HG02623 (cell line): ENCODE measurements at regions not wholly inside any gene's neighbourhood (a gene's known extent, or its start where the extent isn't known, plus 50 kb on each side); places are given as distances from the start of the nearest gene placed in this dataset.
"Not testable (repeated sequence)": the region's sequence is repeated elsewhere in the genome, so short reads cannot be mapped to it uniquely, and the experiment has no call there.

ENCODE experiments used
- ATAC-seq: cut with Tn5 transposase; IDR thresholded peaks from one replicate; pipeline ENCODE4 v1.9.1; 2021; ENCODE audit warnings: moderate library complexity; ENCODE audit not compliant: unreplicated experiment

DNA sequence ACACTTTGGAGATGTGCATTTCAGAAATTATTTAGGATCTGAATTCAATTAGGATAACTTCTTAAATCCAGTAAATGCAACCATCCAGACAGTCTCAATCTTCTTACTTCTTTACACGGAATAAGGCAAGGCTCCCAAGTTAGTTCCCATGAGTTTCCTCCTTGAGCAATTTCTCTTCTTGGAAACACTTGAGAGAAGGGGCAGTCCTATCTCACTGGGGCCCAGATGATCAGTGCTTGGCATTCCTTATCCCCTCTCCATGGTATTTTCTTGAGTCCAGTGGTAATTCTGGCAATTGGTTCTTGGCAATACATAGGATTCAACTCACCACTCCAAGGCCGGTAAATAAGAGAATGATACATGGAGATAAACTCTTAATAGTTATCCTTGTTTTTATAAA lies 87.1 kb upstream of the PTHLH start:
- no peak for ATAC-seq

DNA sequence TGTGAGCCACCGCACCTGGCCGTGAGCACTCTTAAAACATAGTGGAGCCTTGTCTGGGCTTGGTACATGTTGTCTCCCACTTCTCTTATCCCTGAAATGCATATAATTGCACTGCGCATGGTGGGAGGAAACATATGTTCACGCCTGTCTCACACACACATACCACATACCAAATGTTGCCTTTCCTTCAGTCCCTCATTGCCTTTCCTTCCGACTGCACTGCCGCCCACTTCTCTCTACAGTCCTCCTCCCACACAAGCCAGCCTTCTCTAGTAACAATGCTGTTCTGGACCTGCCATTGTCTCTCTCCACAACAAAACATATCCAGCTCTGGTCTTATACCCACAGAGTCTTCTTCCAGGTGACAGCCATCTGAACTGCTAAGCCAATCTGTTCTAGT lies 88.3 kb upstream of the PTHLH start:
- no peak for ATAC-seq

DNA sequence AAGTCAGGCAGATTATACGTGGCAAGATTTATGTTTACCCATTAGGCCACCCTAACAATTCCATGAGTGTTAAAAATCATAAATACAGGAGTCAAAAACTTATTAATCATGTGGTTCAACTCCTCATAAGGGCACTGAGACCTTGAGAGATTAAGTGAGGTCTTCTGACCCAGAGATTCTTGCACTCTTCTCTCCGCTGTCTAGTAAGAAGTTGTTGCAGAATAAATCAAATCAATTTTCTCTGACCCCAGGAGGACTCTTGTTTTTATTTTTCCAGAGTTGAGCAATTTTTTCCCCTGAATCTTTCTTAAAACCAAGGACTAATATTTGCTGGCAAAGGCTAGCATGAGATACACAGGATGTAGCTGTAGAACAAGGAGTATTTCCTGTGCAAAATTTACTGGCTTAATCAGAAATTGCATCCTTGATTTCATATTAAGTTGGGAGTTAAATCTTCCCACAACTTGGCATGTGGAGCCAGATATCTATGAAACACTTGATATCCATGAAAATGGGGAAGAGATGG lies 90.9 kb upstream of the PTHLH start:
- ATAC-seq, result no peak

DNA sequence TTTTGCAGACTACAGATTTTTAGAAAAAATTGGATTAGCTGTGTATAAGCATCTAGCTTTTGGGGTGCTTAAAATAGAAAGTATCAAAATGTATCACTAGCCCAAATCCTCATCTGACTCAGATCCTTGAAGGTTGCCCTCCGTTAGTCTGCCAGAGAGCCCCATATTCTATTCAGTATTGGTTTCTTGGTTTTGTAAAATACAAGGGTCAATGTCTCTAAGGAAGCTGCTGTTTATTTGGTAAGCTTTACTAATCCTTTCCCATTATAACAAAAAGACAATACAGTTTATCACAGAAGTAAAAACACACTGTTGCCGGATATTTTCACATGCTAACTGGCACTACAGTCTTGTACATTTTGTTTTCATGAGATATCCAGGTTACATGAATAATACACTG lies 92.8 kb upstream of the PTHLH start:
- ATAC-seq, result no peak

DNA sequence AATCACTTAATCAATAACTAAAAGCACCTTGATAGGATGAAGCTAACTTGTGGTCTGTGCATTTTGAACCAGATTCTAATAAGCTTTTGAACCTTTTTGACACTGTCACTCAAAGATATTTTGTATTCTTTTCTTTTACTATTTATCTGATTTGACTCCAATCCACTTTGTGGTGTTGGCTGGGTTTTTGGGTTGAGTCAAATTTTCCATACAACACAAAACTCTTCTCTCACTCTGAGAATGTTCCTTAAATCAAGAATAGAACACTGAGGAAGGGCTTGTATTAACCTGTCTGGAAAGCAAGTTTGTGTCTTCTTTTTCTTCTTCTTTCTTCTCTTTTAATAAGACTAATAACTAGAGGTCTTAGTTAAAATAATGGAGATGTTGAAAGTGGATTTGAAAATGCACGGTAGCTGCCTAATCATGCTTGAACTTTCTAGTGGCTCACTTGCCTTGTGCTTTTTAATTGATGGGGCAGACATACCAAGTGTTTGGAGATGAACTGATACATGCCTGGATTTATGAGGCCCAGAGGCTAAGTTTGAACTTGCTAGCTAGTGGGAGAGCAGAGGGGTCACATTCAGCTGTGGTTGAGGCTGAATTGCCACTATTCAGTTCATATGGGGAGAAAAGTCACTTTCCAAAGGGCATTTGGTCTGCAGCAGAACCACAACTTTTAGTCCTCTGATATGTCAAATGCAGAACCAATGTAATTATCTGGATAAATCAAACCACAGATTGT lies 93.5 kb upstream of the PTHLH start:
- ATAC-seq, result no peak

DNA sequence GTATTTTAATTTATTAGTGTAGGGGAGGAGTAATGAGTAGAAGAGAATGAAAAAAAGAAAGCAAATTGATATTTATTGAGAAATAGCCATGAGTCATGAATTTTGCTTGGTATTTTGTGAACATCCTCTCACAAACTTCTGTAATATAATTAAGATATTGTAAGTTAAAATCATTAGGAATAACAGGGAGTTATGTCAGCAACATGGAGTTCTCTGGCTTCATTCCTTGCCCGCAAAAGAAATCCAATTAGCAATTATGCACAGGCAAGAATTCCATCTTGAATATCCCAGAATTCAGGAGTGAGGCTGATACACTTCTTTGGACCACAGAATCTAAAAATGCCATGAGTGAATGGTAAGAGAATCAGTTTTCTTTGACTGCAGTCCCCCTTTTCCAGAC lies 94.3 kb upstream of the PTHLH start:
- no peak for ATAC-seq

DNA sequence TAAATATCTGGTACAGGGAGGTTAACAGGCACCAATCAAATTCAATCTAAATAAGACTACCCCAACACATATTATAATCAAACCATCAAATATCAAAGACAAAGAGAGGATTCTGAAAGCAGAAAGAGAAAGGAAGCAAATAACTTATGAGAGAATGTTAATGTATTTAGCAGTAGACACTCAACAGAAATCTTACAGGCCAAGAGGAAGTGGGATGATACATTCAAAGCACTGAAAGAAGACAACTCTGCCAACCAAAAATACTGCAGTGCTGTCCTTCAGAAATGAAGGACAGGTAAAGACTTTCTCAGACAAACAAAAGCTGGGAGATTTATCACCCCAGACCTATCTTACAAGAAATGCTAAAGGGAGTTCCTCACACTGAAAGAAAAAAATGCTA lies 95.9 kb upstream of the PTHLH start:
- no peak for ATAC-seq

DNA sequence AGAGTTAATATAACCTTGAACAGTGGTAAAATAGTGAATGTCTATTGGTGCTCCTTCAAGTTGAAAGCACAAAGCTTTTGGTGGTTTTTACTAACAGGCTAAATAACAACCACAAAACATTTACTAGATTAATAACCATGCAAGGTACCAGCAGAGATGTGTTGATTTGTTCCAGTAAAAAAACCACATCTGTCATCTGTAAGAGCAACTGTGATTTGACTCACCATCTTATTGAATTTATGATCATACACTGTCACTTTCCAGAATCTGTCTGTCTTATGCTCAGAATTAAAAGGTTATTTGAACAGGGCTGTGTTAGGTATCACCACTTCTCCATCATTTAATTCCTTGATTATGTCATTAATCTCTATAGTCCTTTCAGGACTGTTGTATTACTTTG lies 107.0 kb upstream of the PTHLH start:
- ATAC-seq, result no peak

DNA sequence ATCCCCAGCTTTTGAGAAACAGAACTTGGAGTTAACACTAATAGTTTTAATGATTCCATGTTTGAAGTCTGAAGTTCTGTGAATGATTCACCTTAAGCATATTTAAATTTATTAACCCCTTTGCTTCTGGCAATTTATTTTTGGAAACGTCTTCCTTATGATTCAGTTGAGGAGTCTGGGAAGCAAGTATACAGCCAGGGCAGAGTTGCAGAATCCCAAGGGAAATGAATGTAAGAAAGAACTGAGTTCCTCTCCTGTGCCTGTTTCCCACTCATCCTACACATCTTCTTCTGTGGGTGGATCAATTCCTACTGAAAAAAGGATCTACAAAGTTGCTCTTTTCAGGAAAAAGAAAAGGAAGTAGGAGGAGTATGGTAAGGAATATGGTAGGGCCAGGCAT lies 108.2 kb upstream of the CCDC91 start:
- ATAC-seq, result no peak

DNA sequence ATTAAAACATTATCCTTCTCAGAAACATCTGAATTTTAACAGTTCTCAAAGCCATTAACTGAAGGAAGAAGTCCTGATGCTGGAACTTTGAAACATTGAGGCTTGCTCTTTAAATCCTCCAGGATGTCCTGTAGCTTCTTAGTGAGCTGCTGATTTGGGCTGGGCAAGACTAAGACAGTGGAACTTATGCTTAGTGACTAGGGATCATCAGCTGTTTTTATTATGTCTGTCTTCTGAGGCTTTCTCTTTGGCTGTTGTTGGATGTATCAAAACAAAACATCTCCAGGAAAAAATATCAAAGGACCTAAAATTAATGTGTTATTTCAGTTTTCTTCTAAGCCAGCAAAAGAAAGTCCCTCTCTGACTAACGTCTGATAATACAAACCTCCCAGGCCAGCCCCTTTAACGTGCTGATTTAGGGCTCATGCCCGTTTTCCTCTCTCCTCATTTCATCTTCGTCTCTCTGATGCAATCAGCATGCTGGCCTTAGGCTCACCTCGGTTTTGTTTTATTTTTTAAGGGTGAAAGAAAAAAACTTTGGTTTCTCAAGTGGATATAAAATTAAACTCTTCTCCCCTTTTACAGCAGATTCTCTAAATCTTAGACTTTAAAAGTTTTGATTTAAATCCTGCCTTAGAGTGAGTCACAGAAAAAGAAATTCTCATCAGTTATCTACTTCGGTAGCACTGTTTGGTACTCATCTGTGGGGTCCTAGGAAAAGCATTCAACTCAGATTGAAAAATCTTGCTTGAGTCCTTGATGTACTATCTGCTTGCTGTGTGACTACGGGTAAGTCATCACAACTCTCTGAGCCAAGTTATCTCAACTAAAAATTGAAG lies 106.2 kb upstream of the CCDC91 start:
- ATAC-seq, result no peak

DNA sequence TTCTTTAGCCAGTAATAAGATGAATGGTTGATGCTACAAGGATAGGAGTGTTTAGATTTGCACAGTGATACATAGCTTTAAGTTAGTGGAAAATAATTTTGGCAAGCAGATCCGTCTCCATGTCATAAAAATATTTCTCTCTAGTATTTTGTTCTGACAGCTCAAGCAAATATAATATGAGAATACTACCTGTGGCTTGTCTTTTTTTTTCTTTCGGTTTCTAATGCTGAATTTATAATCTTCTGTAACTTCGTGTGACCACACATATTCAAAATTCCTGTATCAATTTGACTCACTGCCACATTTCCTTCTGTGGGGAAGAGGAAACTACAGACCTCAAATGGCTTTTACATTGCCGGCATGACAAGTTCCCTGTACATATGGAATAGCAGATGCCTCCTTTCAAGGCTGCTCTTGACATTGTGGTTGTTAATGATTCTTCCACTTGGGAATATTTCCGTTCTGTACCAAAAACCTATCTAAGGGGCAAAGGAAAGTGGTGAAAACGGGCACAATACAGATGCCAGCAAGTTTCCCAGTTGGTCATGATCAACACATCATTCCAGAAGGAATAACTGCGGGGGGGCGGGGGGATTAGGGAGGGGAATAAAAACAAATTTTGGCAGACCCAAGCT lies 103.6 kb upstream of the CCDC91 start:
- ATAC-seq, result peak; percentile 60

DNA sequence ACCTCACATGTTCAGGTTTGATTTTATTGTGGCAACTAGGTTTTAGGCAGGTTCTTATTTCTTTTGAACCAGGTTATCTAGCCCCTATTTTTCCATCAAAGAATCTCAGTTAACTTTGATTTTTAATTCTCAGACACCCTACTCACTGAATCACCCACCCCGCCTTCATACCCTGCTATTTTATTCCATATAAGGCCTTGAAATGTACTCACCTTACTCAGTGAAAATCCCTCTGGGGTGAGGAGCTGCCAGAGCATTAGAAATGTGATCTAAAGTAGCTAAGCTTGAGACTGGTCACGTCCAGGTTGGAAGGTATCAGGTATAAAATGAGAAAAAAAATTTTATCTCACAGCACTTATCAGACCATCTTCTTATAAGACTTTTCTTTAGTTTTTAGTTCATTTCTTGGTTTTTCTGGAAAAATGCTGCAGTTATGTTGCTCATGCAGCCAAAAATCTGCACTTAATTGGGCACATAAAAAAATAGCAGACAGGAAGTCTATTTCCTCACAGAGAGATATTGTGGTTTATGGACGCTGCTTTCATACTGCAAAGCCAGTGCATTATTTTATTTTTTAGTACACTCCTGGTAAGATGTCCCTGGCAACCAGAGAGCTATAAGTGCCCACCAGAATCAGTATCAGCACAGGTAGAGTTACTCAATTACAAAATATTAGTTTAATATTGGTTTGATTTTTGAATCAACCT lies 101.5 kb upstream of the CCDC91 start:
- ATAC-seq, result no peak

DNA sequence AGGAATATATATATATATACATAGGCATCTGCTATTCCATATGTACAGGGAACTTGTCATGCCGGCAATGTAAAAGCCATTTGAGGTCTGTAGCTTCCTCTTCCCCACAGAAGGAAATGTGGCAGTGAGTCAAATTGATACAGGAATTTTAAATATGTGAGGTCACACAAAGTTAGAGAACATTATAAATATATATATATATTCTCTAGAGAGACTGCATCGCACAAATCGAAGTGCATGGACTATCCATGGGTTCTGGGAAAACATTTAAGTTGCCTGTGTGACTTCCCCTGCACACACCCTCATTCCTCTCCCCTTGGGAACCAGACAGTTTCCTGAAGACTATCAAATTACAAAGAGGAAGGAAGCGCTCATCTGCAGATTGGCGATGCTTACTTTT lies 100.9 kb upstream of the CCDC91 start:
- no peak for ATAC-seq

DNA sequence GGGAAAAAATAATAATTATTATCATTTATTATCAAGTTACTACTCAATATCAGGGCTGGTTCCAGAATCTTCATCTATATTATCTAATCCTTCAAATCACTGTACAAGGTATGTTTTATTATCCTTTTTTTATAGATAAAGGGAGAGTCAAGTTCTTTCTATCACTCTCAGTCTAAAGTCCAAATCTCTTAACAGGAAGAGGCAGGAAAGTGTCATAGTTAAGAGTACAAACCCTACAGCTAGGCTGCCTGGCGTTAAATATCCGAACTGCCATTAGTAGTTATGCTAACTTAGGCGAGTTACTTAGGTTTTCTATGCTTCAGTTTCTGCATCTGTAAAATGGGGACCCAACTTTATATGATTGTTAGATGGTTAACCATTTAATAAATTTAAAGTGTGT lies 99.4 kb upstream of the CCDC91 start:
- no peak for ATAC-seq

DNA sequence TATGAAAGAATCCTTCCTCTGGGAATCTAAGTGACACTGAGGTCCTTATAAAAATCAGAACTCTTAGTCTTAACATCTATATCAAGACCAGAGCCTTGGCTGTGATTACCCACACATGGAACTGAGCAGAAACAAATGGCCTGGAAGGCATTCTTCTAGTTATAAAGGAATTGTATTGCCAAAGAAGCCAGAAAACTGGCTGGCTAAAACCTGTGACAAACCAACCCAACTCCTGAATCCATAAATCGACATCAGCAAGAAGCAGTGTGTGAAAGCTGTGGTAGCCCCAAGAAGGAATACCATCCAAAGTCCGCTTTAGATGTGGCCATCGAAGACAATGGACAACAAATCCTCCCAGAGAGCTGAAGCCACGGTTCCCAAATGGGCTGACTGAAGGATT lies 97.9 kb upstream of the CCDC91 start:
- ATAC-seq, result no peak

DNA sequence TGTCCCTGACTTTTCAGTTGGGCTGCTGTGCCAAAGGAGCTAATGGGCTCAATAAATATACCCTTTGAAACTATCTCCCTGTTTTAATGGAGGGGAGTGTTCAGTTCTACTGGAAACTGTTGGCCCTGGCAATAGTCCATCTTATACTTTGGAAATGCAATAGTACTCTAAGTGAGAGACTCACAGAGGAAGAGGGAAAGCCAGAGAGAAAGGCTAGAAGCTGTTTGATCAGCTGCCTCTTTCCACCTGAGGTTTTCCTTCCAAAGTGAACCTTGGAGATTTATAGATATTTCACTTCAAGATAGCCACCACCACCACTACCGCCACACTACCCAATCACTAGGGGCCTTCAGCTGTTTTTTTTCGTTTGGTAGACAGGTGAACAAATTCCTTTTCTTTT lies 93.6 kb upstream of the CCDC91 start:
- ATAC-seq, result no peak

DNA sequence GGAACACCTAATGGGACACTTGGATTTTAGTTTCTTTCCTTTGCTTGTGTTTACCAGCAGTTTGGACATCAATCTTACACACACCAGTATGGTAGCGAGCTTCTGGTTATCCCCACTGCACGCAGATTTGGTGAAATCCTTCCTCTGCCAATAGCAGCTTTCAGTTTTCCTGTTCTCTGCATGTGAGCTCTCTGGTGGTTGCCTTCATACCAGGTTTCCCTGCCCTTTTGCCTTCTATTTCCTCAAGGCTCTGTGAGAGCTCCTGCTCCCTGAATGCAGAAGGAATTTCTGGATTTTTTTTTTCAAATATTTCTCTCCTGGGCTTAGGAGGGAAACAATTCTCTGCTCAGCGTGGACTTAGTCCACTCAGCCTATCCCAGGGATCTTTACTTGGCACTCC lies 93.0 kb upstream of the CCDC91 start:
- no peak for ATAC-seq

DNA sequence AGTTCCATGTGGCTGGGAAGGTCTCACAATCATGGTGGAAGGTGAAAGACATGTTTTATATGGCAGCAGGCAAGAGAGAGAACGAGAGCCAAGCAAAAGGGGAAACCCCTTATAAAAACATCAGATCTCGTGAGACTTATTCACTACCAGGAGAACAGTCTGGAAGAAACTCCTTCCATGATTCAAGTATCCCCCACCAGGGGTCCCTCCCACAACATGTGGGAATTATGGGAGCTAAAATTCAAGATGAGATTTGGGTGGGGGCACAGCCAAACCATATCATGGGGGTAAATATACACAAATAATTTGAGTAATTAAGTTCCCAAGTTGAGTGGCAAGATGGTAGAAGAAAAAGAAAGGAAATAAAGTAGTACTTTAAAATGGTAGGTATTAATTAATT lies 91.0 kb upstream of the CCDC91 start:
- not testable (repeated sequence) for ATAC-seq

DNA sequence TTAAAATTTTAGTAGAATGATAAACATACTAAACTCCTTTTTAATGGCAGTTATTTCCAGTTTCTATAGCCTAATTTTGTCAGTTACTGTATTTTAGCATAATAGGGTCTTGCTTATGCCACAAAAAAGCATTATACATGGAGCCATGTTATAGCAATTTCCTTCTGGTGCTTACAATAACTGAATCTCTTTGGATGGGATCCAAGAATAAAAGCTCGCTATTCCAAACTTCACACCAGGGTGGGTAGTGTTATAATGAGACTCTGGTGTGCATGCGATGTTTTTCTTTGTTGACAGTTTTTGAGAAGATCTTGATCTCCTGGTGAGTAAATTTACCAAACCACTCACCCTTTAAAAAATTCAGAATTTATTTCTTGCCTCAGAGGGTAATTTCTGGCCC lies 90.4 kb upstream of the CCDC91 start:
- ATAC-seq, result no peak

DNA sequence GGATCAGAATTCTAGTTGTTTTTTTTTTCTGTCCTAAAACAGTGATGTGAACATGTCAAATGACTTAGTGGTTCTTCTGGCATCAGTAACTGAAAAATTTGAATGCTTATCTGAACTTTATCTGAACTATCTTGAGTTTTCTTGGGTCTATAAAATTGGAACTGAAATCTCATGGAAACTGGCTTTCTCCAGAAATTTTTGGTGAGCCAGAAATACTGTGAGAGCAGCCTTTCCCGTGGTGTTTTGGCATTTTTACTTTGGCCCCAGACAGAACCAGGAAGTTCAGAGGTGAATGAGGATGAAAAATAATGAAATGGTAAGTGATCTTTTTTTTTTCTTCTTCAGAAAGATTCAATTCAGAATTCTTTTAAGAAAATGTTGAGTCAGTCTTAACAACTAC lies 89.5 kb upstream of the CCDC91 start:
- ATAC-seq, result no peak

DNA sequence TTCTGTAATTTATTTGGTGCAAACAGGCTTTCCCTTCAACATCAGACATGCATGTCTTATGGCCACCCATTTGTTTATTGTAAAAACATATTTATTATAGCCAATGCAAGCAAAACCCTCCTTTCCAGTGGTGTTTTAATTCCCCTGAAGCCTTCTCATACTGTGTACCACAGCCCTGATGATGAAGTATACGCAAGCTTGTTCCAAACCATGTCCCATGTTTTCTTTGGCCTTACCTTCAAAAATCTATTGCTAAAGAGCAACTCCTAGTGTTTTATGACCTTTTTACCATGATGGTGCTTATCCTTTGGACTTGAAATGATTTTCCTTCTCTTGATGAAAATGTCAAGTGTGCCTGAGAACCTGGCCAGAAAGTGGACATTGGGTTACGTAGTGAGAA lies 85.9 kb upstream of the CCDC91 start:
- no peak for ATAC-seq
